Mucosa of rectum (tissue), 2 donors: ENCODE measurements at regions not wholly inside any gene's neighbourhood (a gene's known extent, or its start where the extent isn't known, plus 50 kb on each side); places are given as distances from the start of the nearest gene placed in this dataset.
"Not testable (repeated sequence)": the region's sequence is repeated elsewhere in the genome, so short reads cannot be mapped to it uniquely, and the experiment has no call there.

Experiments used
- H3K27ac ChIP-seq, 2 donors: one replicate each; pipeline ENCODE4 v1.7.0; 2013; ENCODE audit warnings: inconsistent platforms in 2 of 2, low read depth in 2 of 2, low read length in 2 of 2
- H3K27me3 ChIP-seq, 2 donors: one replicate each; pipeline ENCODE4 v1.7.0; 2013; ENCODE audit warnings: low read length in 2 of 2; ENCODE audit not compliant: control insufficient read depth in 2 of 2, insufficient read depth in 2 of 2
- H3K36me3 ChIP-seq, 2 donors: one replicate each; pipeline ENCODE4 v1.7.0; 2013; ENCODE audit warnings: low read length in 2 of 2; ENCODE audit not compliant: control insufficient read depth in 2 of 2, insufficient read depth in 2 of 2
- H3K4me1 ChIP-seq, 2 donors: one replicate each; pipeline ENCODE4 v1.7.0; 2013; ENCODE audit warnings: low read length in 2 of 2, mild to moderate bottlenecking in 1 of 2; ENCODE audit not compliant: control insufficient read depth in 2 of 2, insufficient read depth in 2 of 2
- H3K4me3 ChIP-seq, 2 donors: one replicate each; pipeline ENCODE4 v1.7.0; 2013; ENCODE audit warnings: low read length in 2 of 2
- H3K9ac ChIP-seq, 2 donors: one replicate each; pipeline ENCODE4 v1.7.0; 2013; ENCODE audit warnings: low read length in 2 of 2, low read depth in 1 of 2, mild to moderate bottlenecking in 1 of 2
- H3K9me3 ChIP-seq, 2 donors: one replicate each; pipeline ENCODE4 v1.7.0; 2013; ENCODE audit warnings: low read length in 2 of 2; ENCODE audit not compliant: control insufficient read depth in 2 of 2
- donor health status: healthy.
- donor health status: Normal muscosa, but diverticular disease.

DNA sequence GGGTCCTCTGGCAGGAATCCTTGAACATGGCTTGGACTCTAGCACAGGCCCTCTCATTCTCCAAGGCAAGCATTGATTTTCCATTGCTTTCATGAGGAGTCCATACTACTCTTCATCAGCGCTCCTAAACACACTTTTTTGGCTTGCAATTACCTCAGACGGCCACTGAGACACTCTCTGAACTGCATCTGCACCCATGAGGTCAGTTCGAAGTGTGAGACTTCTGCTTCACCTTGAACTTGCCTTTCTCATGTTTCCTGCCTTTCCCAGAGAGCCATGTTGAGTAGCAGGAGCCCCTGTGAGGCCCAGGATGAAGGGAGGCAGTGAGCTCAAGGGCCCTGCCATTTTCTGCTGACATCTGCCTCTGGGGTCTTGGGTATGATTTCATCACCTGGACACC is 279.2 kb upstream of the ZNF337 start:
- not testable (repeated sequence) for H3K4me1 ChIP-seq, H3K9ac ChIP-seq, H3K9me3 ChIP-seq, H3K4me3 ChIP-seq, H3K27ac ChIP-seq, H3K36me3 ChIP-seq, H3K27me3 ChIP-seq

DNA sequence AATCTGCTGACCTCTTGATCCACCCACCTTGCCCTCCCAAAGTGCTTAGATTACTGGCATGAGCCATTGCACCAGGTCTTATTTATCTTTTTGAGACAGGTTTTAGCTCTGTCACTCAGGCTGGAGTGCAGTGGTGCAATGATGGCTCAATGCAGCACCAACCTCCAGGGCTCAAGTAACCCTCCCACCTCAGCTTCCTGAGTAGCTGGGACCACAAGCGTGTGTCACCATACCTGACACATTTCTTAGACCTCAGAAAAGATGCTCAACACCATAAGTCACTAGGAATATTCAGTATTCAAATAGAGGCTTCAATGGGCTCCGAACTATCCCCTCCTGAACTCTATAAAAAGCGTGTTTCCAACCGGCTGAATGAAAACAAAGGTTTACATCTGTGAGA is 268.6 kb upstream of the ZNF337 start:
- not testable (repeated sequence) for H3K9me3 ChIP-seq, H3K9ac ChIP-seq, H3K36me3 ChIP-seq, H3K27me3 ChIP-seq, H3K4me1 ChIP-seq, H3K27ac ChIP-seq, H3K4me3 ChIP-seq

GRCh38 chr20:25953876-25954275 is 257.2 kb upstream of the ZNF337 start:
- H3K9me3 ChIP-seq, H3K27ac ChIP-seq, H3K4me3 ChIP-seq, H3K9ac ChIP-seq, H3K4me1 ChIP-seq, H3K36me3 ChIP-seq, H3K27me3 ChIP-seq: not testable (repeated sequence)

GRCh38 chr20:25935230-25935629 is 238.6 kb upstream of the ZNF337 start:
- not testable (repeated sequence) for H3K27me3 ChIP-seq, H3K9me3 ChIP-seq, H3K27ac ChIP-seq, H3K4me3 ChIP-seq, H3K9ac ChIP-seq, H3K36me3 ChIP-seq, H3K4me1 ChIP-seq

GRCh38 chr20:25932806-25933205 is 236.2 kb upstream of the ZNF337 start:
- not testable (repeated sequence) for H3K27me3 ChIP-seq, H3K4me3 ChIP-seq, H3K36me3 ChIP-seq, H3K27ac ChIP-seq, H3K9ac ChIP-seq, H3K9me3 ChIP-seq, H3K4me1 ChIP-seq

DNA sequence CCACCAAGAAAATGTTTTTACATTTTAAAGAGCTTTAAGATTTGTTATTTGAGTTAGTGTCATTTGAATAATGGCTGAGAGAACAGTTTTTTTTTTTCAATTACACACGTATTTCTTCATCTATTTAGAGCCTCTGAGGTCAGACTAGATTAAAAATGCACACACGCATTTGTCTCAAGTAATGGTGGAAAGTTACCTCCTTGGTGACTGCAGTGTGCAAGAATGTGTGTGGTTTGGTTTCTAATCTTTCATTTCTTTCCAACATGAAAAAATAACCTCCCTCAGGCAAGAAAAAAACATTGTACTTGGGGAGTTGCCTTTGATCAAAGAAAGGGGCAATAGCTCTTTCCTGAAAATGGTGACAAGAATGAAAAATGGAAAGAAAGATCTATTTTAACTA is 235.5 kb upstream of the ZNF337 start:
- H3K9ac ChIP-seq, H3K27ac ChIP-seq, H3K9me3 ChIP-seq, H3K4me1 ChIP-seq, H3K4me3 ChIP-seq, H3K36me3 ChIP-seq, H3K27me3 ChIP-seq: not testable (repeated sequence)

DNA sequence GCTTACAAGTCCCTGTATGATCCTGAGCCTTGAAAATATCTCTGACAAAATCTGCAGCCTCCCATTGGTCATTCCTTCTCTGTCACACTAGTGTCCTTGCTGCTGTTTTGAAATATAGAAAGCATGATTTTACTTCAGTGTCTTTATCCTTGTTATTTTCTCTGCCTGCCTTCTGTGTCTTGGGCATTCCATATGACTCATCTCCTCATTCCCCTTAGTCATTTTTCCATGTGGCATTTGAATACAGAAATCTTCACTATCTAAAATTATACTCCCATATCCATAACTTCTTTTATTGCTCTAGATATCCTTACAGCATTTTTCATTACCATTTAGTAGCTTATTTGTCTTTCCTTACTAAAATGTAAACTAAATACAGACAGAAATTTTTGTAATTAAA is 205.7 kb upstream of the ZNF337 start:
- not testable (repeated sequence) for H3K27me3 ChIP-seq, H3K36me3 ChIP-seq, H3K4me3 ChIP-seq, H3K9ac ChIP-seq, H3K27ac ChIP-seq, H3K9me3 ChIP-seq, H3K4me1 ChIP-seq

GRCh38 chr20:25898663-25899062 is 202.0 kb upstream of the ZNF337 start:
- not testable (repeated sequence) for H3K4me1 ChIP-seq, H3K36me3 ChIP-seq, H3K27ac ChIP-seq, H3K27me3 ChIP-seq, H3K9me3 ChIP-seq, H3K9ac ChIP-seq, H3K4me3 ChIP-seq

DNA sequence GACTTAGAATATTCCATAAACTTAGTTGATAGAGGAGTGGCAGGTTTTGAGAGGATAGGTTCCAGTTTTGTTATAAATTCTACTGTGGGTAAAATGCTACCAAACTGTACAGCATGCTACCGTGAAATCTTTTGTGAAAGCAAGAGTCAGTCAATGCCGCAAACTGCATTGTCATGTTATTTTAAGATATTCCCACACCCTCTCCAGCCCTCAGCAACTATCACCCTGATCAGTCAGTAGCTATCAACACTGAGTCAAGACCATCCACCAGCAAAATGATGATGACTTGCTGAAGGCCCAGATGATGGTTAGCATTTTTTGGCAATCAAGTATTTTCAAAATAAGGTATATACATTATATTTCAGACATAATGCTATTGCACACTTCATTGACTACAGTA is 182.4 kb upstream of the ZNF337 start:
- H3K4me1 ChIP-seq, H3K4me3 ChIP-seq, H3K27me3 ChIP-seq, H3K27ac ChIP-seq, H3K9ac ChIP-seq, H3K36me3 ChIP-seq, H3K9me3 ChIP-seq: not testable (repeated sequence)

- Histone ChIP-seq H3K4me3 (peak overlapping the region in 1 of 2 donors; percentile 54), H3K9ac (peak overlapping the region in 1 of 2 donors; percentile 26), H3K27me3 (peaks cover 14 to 19% of the 10 kb centered on the region in 2 donors)
- H3K9me3 ChIP-seq, H3K36me3 ChIP-seq, H3K27ac ChIP-seq, H3K4me1 ChIP-seq: not testable (repeated sequence)
These were observed 172.0 kb upstream of the ZNF337 start for GRCh38 chr20:25868650-25868979.

GRCh38 chr20:25867776-25868649 is 171.4 kb upstream of the ZNF337 start:
- H3K27me3 ChIP-seq: peaks cover 17 to 19% of the 10 kb centered on the region in 2 donors
- H3K4me3 ChIP-seq: peak overlapping the region; percentile 50 to 54
- no peak overlapping the region for H3K27ac ChIP-seq
- H3K36me3 ChIP-seq: no peaks in the 10 kb centered on the region
- peaks cover 3% of the 10 kb centered on the region in 2 donors for H3K4me1 ChIP-seq
- H3K9me3 ChIP-seq: no peaks in the 10 kb centered on the region
- H3K9ac ChIP-seq: peak overlapping the region in 1 of 2 donors; percentile 26
